ENCODE measurements at regions not wholly inside any gene's neighbourhood (a gene's known extent, or its start where the extent isn't known, plus 50 kb on each side); places are given as distances from the start of the nearest gene placed in this dataset.

GRCh38 chr12:73372856-73373255, 1100.7 kb downstream of the TRHDE start:
- no peak for DNase-seq

- no peak for DNase-seq
Measured at GRCh38 chr12:73374360-73374759, 1102.2 kb downstream of the TRHDE start.

GRCh38 chr12:73383584-73384222, 1111.5 kb downstream of the TRHDE start:
- DNase-seq = no peak

- no peak for DNase-seq
Measured at GRCh38 chr12:73384592-73384991, 1112.4 kb downstream of the TRHDE start.

- DNase-seq = no peak
Measured at GRCh38 chr12:73390261-73390660, 1118.1 kb downstream of the TRHDE start.

- DNase-seq = no peak
Measured at GRCh38 chr12:73413051-73413450, 1124.6 kb upstream of the ATXN7L3B start.

GRCh38 chr12:73413974-73414373, 1123.7 kb upstream of the ATXN7L3B start:
- DNase-seq = no peak

GRCh38 chr12:73414926-73415325, 1122.7 kb upstream of the ATXN7L3B start:
- no peak for DNase-seq

GRCh38 chr12:73418541-73418940, 1119.1 kb upstream of the ATXN7L3B start:
- no peak for DNase-seq

- no peak for DNase-seq
Measured at GRCh38 chr12:73421832-73422231, 1115.8 kb upstream of the ATXN7L3B start.

- no peak for DNase-seq
Measured at GRCh38 chr12:73424484-73424883, 1113.2 kb upstream of the ATXN7L3B start.

GRCh38 chr12:73445658-73446324, 1091.8 kb upstream of the ATXN7L3B start:
- DNase-seq = no peak

- DNase-seq = no peak
Measured at GRCh38 chr12:73452672-73453469, 1084.8 kb upstream of the ATXN7L3B start.

GRCh38 chr12:73460212-73460611, 1077.4 kb upstream of the ATXN7L3B start:
- DNase-seq = no peak

- no peak for DNase-seq
Measured at GRCh38 chr12:73465106-73465505, 1072.5 kb upstream of the ATXN7L3B start.

- no peak for DNase-seq
Measured at GRCh38 chr12:73486256-73486655, 1051.4 kb upstream of the ATXN7L3B start.

GRCh38 chr12:73506611-73507010, 1031.0 kb upstream of the ATXN7L3B start:
- DNase-seq = no peak

- DNase-seq = no peak
Measured at GRCh38 chr12:73514672-73515071, 1023.0 kb upstream of the ATXN7L3B start.

GRCh38 chr12:73517859-73518258, 1019.8 kb upstream of the ATXN7L3B start:
- no peak for DNase-seq

GRCh38 chr12:73529231-73529630, 1008.4 kb upstream of the ATXN7L3B start:
- no peak for DNase-seq

GRCh38 chr12:73529954-73530353, 1007.7 kb upstream of the ATXN7L3B start:
- DNase-seq = no peak

- no peak for DNase-seq
Measured at GRCh38 chr12:73531752-73532151, 1005.9 kb upstream of the ATXN7L3B start.

- no peak for DNase-seq
Measured at GRCh38 chr12:73547421-73547820, 990.2 kb upstream of the ATXN7L3B start.

- DNase-seq = no peak
Measured at GRCh38 chr12:73585136-73585535, 952.5 kb upstream of the ATXN7L3B start.
